Cardiac fibroblast (primary cell): ENCODE measurements at regions not wholly inside any gene's neighbourhood (a gene's known extent, or its start where the extent isn't known, plus 50 kb on each side); places are given as distances from the start of the nearest gene placed in this dataset.

Experiments used
- DNase-seq, 2 donors: peaks; one replicate each; pipeline versions ENCODE4 v3.0.0 to v3.0.0-alpha.2; 2010; ENCODE audit warnings: low read depth in 2 of 2
- H3K4me3 ChIP-seq, 2 donors: replicated peaks in 1 of 2; 1 replicate in 1 of 2; 2 replicates in 1 of 2; pipeline ENCODE4 v1.5.1; 2011; ENCODE audit warnings: low read depth in 2 of 2, low read length in 2 of 2, mild to moderate bottlenecking in 2 of 2, moderate library complexity in 1 of 2
- CTCF ChIP-seq: IDR thresholded peaks from one replicate; pipeline ENCODE4 v1.5.1; 2011; ENCODE audit warnings: low read depth, mild to moderate bottlenecking, low read length, inconsistent platforms

DNA sequence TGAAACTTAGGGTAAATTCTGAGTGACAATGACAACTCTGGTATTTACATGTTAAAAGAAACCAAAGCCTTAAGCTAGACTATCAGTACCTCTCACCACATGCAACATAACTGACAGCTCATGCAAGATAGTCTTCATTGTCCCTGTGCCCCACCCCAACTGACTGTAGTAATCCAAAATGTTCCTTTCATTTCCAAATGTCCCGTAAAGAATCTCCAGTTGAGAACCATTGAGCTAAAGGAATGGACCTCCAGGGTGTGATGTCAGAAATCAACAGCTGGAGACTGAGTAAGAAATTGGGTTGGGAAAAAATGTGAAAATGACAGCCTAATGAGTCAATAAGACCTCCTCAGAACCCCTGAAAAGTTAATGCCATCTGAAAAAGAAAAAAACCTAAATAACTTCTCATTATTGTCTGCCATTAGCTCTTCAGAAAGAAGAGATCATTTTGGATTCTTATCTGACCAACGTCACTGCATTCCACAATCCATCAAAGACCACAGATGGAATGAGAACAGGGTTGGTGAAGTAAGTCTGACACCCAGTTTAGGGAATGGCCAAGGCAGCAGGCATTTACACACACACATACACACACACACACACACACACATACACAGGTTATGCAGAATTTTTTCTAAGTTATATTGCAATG lies 51.7 kb upstream of the ACVR2A start:
- H3K4me3 ChIP-seq: no peak overlapping the region
- DNase-seq: peak; percentile 25 to 51
- no peak for TF ChIP-seq CTCF

- no peak overlapping the region for H3K4me3 ChIP-seq
- no peak for TF ChIP-seq CTCF
- DNase-seq: no peak
Observed at GRCh38 chr2:147790580-147790979, 54.2 kb upstream of the ACVR2A start.

DNA sequence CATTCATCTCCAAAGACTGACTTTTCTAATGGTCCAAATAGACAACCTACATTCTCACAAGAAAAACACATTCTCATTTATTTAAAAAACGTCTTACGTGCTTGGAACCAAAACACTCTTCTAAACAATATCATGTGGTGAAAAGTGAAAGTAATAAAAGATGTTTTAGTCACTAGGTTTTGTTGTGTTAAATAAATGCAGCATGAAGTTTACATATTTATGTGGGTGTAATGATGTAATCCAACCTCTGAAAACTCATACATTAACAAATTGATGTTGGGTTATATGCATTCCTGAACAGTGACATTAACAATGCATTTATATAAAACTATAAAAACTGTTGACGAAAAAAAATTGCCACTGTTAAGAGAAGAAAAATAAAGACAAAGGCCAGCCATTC lies 55.1 kb upstream of the ACVR2A start:
- DNase-seq: peak; percentile 14 to 17
- TF ChIP-seq CTCF: no peak

GRCh38 chr2:147789287-147789686 lies 55.5 kb upstream of the ACVR2A start:
- no peak overlapping the region for H3K4me3 ChIP-seq
- no peak for DNase-seq
- no peak for TF ChIP-seq CTCF

More for the DNA sequence above, 55.1 kb upstream of the ACVR2A start:
- no peak overlapping the region for H3K4me3 ChIP-seq

- no peak for TF ChIP-seq CTCF
- DNase-seq: peak; percentile 29 to 35
Observed at GRCh38 chr2:147782141-147782930, 62.5 kb upstream of the ACVR2A start.

GRCh38 chr2:147779440-147779839 lies 65.4 kb upstream of the ACVR2A start:
- H3K4me3 ChIP-seq: no peak overlapping the region
- no peak for DNase-seq
- no peak for TF ChIP-seq CTCF

More at GRCh38 chr2:147782141-147782930, 62.5 kb upstream of the ACVR2A start:
- no peak overlapping the region for H3K4me3 ChIP-seq
